ENCODE measurements at regions not wholly inside any gene's neighbourhood (a gene's known extent, or its start where the extent isn't known, plus 50 kb on each side); places are given as distances from the start of the nearest gene placed in this dataset.
"Not testable (repeated sequence)": the region's sequence is repeated elsewhere in the genome, so short reads cannot be mapped to it uniquely, and the experiment has no call there.

DNA sequence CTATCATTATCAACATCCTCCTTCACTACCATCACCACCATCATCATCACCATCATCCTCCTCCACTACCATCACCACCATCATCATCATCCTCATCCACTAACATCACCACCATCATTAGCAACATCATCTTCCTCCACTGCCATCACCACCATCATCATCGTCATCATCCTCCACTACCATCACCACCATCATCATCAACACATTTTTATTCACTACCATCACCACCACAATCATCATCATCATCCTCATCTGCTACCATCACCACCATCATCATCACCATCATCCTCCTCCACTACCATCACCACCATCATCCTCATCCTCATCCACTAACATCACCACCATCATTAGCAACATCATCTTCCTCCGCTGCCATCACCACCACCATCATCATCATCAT lies 639.2 kb upstream of the RBFOX1 start:
- not testable (repeated sequence) for TF ChIP-seq EZH2 (IDR thresholded peaks at IDR 0.05; ENCODE audit: borderline replicate concordance, low read depth, low read length, severe bottlenecking); POLR2AphosphoS5 (IDR thresholded peaks at IDR 0.05; ENCODE audit: insufficient read depth, low read depth, low read length); JUN (IDR thresholded peaks at IDR 0.05; ENCODE audit: borderline replicate concordance, insufficient read depth, insufficient read length, low read depth)
- TF ChIP-seq, protein P1, sequence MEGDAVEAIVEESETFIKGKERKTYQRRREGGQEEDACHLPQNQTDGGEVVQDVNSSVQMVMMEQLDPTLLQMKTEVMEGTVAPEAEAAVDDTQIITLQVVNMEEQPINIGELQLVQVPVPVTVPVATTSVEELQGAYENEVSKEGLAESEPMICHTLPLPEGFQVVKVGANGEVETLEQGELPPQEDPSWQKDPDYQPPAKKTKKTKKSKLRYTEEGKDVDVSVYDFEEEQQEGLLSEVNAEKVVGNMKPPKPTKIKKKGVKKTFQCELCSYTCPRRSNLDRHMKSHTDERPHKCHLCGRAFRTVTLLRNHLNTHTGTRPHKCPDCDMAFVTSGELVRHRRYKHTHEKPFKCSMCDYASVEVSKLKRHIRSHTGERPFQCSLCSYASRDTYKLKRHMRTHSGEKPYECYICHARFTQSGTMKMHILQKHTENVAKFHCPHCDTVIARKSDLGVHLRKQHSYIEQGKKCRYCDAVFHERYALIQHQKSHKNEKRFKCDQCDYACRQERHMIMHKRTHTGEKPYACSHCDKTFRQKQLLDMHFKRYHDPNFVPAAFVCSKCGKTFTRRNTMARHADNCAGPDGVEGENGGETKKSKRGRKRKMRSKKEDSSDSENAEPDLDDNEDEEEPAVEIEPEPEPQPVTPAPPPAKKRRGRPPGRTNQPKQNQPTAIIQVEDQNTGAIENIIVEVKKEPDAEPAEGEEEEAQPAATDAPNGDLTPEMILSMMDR (IDR thresholded peaks at IDR 0.05; ENCODE audit: extremely low read depth in 1 of 2, insufficient read depth in 1 of 2, low read depth in 1 of 2, low read length in 2 of 2): not testable (repeated sequence)
